GM10847 (cell line): ENCODE measurements at regions not wholly inside any gene's neighbourhood (a gene's known extent, or its start where the extent isn't known, plus 50 kb on each side); places are given as distances from the start of the nearest gene placed in this dataset.
A peak's percentile ranks its signal among the peaks of the same experiment; 100 is the strongest.

Source experiments
- POLR2A ChIP-seq: IDR thresholded peaks from 2 replicates; pipeline ENCODE4 v1.6.1; 2011; ENCODE audit not compliant: insufficient read length; ENCODE audit errors: extremely low read depth

- TF ChIP-seq POLR2A = no peak
Measured at GRCh38 chr14:22399776-22400175, 189.2 kb downstream of the DAD1 start.

GRCh38 chr14:22397221-22397737 is 191.7 kb downstream of the DAD1 start:
- TF ChIP-seq POLR2A = no peak

GRCh38 chr14:22395803-22396202 is 193.2 kb downstream of the DAD1 start:
- TF ChIP-seq POLR2A = no peak

- no peak for TF ChIP-seq POLR2A
Measured at GRCh38 chr14:22394616-22395015, 194.4 kb downstream of the DAD1 start.

GRCh38 chr14:22393796-22394195 is 195.2 kb downstream of the DAD1 start:
- TF ChIP-seq POLR2A = no peak

- no peak for TF ChIP-seq POLR2A
Measured at GRCh38 chr14:22391908-22392565, 197.0 kb downstream of the DAD1 start.

- TF ChIP-seq POLR2A = no peak
Measured at GRCh38 chr14:22390824-22391461, 198.1 kb downstream of the DAD1 start.

- no peak for TF ChIP-seq POLR2A
Measured at GRCh38 chr14:22390195-22390594, 198.8 kb downstream of the DAD1 start.

GRCh38 chr14:22388669-22389595 is 200.1 kb downstream of the DAD1 start:
- TF ChIP-seq POLR2A = no peak

- no peak for TF ChIP-seq POLR2A
Measured at GRCh38 chr14:22387776-22388241, 201.2 kb downstream of the DAD1 start.

GRCh38 chr14:22386924-22387775 is 201.9 kb downstream of the DAD1 start:
- TF ChIP-seq POLR2A = no peak

GRCh38 chr14:22384974-22385526 is 204.0 kb downstream of the DAD1 start:
- TF ChIP-seq POLR2A = no peak

- no peak for TF ChIP-seq POLR2A
Measured at GRCh38 chr14:22384167-22384549, 204.9 kb downstream of the DAD1 start.

GRCh38 chr14:22383515-22384166 is 205.4 kb downstream of the DAD1 start:
- peak; percentile 8 for TF ChIP-seq POLR2A
